Peyer's patch (tissue), 4 donors: ENCODE measurements at regions not wholly inside any gene's neighbourhood (a gene's known extent, or its start where the extent isn't known, plus 50 kb on each side); places are given as distances from the start of the nearest gene placed in this dataset.

Source experiments
- DNase-seq, 3 donors: peaks; one replicate each; pipeline ENCODE4 v3.0.0-alpha.2; 2017 to 2019
- H3K27ac ChIP-seq, 4 donors: fragments of 200-600 bp; sonication (generic); one replicate each; pipeline ENCODE4 v1.5.1; 2016 to 2019
- H3K27me3 ChIP-seq, 2 donors: fragments of 200-600 bp; sonication (generic); one replicate each; pipeline ENCODE4 v1.5.1; 2019
- H3K36me3 ChIP-seq, 3 donors: fragments of 200-600 bp; sonication (generic); one replicate each; pipeline ENCODE4 v1.5.1; 2016 to 2019
- H3K4me1 ChIP-seq, 4 donors: fragments of 200-600 bp; sonication (generic); one replicate each; pipeline ENCODE4 v1.5.1; 2016 to 2019
- H3K4me3 ChIP-seq, 4 donors: fragments of 200-600 bp; sonication (generic); 1 replicate in 3 of 4; 2 replicates in 1 of 4; pipeline ENCODE4 v1.5.1; 2016 to 2019; ENCODE audit warnings: mild to moderate bottlenecking in 1 of 4
- H3K9me3 ChIP-seq, 4 donors: fragments of 200-600 bp; sonication (generic); one replicate each; pipeline ENCODE4 v1.5.1; 2016 to 2019; ENCODE audit warnings: mild to moderate bottlenecking in 1 of 4
- POLR2A ChIP-seq, 2 donors: fragments of 450-650 bp; IDR thresholded peaks; one replicate each; pipeline ENCODE4 v1.5.1; 2017; ENCODE audit warnings: antibody characterized with exemption in 2 of 2, mild to moderate bottlenecking in 2 of 2, moderate library complexity in 2 of 2
- TF ChIP-seq, protein P1 (sequence below), 6 experiments: fragments of 450-650 bp in 4 of 6; fragments of 200-600 bp in 2 of 6; sonication (generic) in 1 of 6; IDR thresholded peaks; one replicate each; pipeline ENCODE4 v1.5.1; 2017 to 2019; ENCODE audit warnings: antibody characterized with exemption in 6 of 6, mild to moderate bottlenecking in 3 of 6, moderate library complexity in 1 of 6

DNA sequence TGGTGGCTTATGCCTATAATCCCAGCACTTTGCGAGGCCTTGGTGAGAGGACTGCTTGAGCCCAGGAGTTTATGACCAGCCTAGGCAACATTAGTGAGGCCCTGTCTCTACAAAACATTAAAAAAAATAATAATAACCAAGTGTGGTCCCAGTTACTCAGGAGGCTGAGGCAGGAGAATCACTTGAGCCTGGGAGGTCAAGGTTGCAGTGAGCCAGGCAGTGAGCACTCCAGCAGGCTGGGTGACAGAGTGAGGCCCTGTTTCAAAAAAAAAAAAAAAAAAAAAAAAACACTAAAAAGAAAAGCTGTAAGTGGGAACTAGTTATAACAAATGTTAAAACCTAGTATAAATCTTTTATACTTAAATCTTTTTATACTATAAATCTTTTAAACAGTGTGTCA lies 146.2 kb upstream of the ITGA4 start:
- DNase-seq, result no peak
- H3K4me1 ChIP-seq, result peaks cover 0 to 23% (median 0%) of the 10 kb centered on the region in 4 donors
- TF ChIP-seq POLR2A (IDR thresholded peaks at IDR 0.05), result no peak
- TF ChIP-seq, protein P1, sequence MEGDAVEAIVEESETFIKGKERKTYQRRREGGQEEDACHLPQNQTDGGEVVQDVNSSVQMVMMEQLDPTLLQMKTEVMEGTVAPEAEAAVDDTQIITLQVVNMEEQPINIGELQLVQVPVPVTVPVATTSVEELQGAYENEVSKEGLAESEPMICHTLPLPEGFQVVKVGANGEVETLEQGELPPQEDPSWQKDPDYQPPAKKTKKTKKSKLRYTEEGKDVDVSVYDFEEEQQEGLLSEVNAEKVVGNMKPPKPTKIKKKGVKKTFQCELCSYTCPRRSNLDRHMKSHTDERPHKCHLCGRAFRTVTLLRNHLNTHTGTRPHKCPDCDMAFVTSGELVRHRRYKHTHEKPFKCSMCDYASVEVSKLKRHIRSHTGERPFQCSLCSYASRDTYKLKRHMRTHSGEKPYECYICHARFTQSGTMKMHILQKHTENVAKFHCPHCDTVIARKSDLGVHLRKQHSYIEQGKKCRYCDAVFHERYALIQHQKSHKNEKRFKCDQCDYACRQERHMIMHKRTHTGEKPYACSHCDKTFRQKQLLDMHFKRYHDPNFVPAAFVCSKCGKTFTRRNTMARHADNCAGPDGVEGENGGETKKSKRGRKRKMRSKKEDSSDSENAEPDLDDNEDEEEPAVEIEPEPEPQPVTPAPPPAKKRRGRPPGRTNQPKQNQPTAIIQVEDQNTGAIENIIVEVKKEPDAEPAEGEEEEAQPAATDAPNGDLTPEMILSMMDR (IDR thresholded peaks at IDR 0.05), result no peak
- no peak overlapping the region for H3K4me3 ChIP-seq
- peak overlapping the region in 2 of 4 donors; percentile 81 to 83 for H3K27ac ChIP-seq
- H3K36me3 ChIP-seq, result no peaks in the 10 kb centered on the region
- no peaks in the 10 kb centered on the region for H3K9me3 ChIP-seq
- no peaks in the 10 kb centered on the region for H3K27me3 ChIP-seq

DNA sequence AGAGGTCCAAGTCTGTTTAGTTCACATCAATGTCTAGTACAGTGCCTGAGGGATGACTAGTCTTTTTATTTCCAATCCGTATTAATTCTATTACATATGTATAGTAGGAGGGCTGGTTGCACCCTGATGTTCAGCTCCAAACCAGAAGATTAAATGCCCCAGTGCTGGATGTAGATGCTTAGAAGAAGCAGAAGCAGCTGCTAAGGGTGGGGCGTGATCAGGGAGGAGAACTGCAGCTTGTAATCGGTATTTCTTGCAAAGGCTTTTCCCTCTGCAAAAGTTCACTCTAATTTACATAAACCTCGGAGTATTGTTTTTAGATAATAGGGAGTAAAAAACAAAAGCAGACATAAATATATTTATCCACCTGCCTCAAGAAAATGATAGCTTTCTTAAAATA lies 145.3 kb upstream of the ITGA4 start:
- Histone ChIP-seq H3K27ac (peak overlapping the region; percentile 62 to 81 (median 74)), H3K9me3 (no peaks in the 10 kb centered on the region), H3K36me3 (no peaks in the 10 kb centered on the region), H3K27me3 (no peaks in the 10 kb centered on the region), H3K4me1 (peaks cover 0 to 16% (median 0%) of the 10 kb centered on the region in 4 donors), H3K4me3 (no peak overlapping the region)
- TF ChIP-seq POLR2A (IDR thresholded peaks at IDR 0.05), result no peak
- TF ChIP-seq, protein P1 (IDR thresholded peaks at IDR 0.05), result no peak
- peak in 2 of 3 donors; percentile 64 to 76 for DNase-seq

DNA sequence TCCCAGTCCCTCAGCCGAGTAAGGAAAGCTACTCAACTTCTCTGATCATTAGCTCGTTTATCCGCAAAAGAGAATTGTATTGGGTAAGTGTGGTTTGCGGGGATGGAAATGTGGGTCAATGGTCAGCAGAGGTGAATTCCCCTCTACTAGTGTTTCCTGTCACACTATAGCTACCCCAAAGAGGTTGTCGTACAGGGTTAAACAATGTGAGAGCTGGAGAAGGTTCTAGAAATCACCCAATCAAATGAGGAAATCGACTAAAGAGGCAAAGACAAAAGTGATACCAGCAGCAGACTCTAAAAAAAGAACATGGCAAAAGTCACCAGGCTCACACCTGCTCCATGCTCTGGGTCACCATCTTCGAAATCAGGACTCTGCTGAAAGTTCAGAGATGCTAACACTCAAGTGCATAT lies 144.7 kb upstream of the ITGA4 start:
- H3K9me3 ChIP-seq, result no peaks in the 10 kb centered on the region
- TF ChIP-seq, protein P1 (IDR thresholded peaks at IDR 0.05), result no peak
- no peak for TF ChIP-seq POLR2A (IDR thresholded peaks at IDR 0.05)
- no peak overlapping the region for H3K4me3 ChIP-seq
- peaks cover 0 to 12% (median 0%) of the 10 kb centered on the region in 4 donors for H3K4me1 ChIP-seq
- H3K27ac ChIP-seq, result peak overlapping the region; percentile 62 to 81 (median 74)
- peak in 2 of 3 donors; percentile 34 to 65 for DNase-seq
- H3K36me3 ChIP-seq, result no peaks in the 10 kb centered on the region
- H3K27me3 ChIP-seq, result no peaks in the 10 kb centered on the region

DNA sequence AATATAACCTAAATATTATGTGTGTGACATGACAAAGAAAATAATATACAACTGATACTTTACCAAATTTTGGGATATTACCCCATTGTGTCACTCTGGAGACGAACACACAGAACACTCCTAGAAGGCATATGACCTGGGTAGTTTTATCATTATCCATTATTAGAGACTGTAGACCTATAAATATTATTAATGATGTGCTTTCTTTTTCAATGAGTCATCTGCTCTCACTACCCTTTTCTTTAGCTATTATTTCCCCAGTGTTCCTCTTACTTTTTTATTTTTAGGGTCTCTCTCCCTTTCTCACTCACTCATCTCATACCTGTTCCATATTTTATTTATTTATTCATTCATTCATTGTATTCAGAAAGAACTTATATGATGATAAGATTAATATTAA lies 143.3 kb upstream of the ITGA4 start:
- DNase-seq, result no peak
- H3K36me3 ChIP-seq, result no peaks in the 10 kb centered on the region
- TF ChIP-seq, protein P1 (IDR thresholded peaks at IDR 0.05), result no peak
- no peak for TF ChIP-seq POLR2A (IDR thresholded peaks at IDR 0.05)
- no peak overlapping the region for H3K4me3 ChIP-seq
- H3K9me3 ChIP-seq, result no peaks in the 10 kb centered on the region
- peaks cover 0 to 4% (median 0%) of the 10 kb centered on the region in 4 donors for H3K4me1 ChIP-seq
- peak overlapping the region in 1 of 4 donors; percentile 81 for H3K27ac ChIP-seq
- no peaks in the 10 kb centered on the region for H3K27me3 ChIP-seq

DNA sequence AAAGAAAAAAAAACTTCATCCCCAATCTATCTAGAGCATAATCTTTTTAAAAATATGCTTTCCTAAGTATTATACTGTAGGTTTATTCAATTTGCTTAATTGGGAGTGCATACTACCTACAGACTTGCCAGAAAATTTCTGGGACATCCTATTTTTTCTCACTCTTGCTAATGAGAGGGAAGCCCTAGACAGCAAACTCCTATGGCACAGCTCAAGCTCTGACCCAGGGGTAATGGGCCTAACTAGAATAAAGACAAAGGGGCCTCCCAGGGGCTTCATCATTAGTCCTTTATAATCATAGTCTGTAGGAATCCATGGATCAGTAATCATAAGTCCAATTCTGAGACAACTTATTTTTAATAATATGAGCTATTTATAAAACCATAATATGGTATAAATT lies 142.6 kb upstream of the ITGA4 start:
- Histone ChIP-seq H3K27ac (peak overlapping the region in 1 of 4 donors; percentile 81), H3K27me3 (no peaks in the 10 kb centered on the region), H3K4me1 (peaks cover 0 to 4% (median 0%) of the 10 kb centered on the region in 4 donors), H3K36me3 (no peaks in the 10 kb centered on the region), H3K9me3 (no peaks in the 10 kb centered on the region), H3K4me3 (no peak overlapping the region)
- no peak for TF ChIP-seq POLR2A (IDR thresholded peaks at IDR 0.05)
- TF ChIP-seq, protein P1 (IDR thresholded peaks at IDR 0.05), result no peak
- no peak for DNase-seq

DNA sequence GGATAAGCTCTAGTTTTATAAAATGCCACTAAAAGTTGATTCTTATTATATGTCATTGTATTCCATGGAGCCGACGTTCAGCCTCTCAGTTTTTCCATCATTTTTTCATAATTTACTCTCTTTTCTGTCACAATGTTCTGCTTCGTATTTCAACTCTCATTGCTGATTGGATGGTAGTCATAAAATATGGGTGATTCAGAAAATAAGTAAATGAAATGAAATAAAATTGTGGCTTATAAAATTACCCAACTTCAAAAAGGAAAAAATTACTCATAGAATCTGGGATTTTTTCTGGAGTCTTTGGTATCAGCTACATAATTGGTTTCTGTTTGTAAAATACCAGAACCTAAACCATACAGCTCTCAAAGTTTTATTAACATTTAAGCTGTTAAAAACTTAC lies 139.7 kb upstream of the ITGA4 start:
- Histone ChIP-seq H3K9me3 (no peaks in the 10 kb centered on the region), H3K27ac (no peak overlapping the region), H3K27me3 (no peaks in the 10 kb centered on the region), H3K36me3 (no peaks in the 10 kb centered on the region), H3K4me1 (no peaks in the 10 kb centered on the region), H3K4me3 (no peak overlapping the region)
- TF ChIP-seq POLR2A (IDR thresholded peaks at IDR 0.05), result no peak
- TF ChIP-seq, protein P1 (IDR thresholded peaks at IDR 0.05), result no peak
- no peak for DNase-seq
